ENCODE measurements at regions not wholly inside any gene's neighbourhood (a gene's known extent, or its start where the extent isn't known, plus 50 kb on each side); places are given as distances from the start of the nearest gene placed in this dataset.

DNA sequence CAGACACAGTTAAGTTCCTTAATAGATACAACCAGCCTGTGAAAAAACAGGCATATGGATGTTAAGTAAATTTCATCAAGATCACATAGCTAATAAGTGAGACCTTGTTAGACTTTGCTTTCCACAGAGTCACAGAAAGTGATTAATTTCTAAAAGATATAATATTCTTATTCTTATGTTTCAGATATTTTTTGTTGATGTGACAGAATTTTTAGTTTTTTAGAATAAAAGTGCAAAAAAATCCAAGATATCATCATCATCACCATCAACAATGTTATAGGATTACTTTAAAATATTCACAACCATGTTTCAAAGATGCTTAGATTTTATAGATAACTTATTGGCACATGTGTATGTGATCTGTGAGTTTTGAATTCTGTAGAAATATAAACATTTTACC, 132.3 kb upstream of the ITGA4 start:
- no peak for DNase-seq (ENCODE audit: low read depth, low spot score)
- no peak overlapping the region for H3K27ac ChIP-seq (ENCODE audit: low read depth, low read length)
- TF ChIP-seq, protein P1, sequence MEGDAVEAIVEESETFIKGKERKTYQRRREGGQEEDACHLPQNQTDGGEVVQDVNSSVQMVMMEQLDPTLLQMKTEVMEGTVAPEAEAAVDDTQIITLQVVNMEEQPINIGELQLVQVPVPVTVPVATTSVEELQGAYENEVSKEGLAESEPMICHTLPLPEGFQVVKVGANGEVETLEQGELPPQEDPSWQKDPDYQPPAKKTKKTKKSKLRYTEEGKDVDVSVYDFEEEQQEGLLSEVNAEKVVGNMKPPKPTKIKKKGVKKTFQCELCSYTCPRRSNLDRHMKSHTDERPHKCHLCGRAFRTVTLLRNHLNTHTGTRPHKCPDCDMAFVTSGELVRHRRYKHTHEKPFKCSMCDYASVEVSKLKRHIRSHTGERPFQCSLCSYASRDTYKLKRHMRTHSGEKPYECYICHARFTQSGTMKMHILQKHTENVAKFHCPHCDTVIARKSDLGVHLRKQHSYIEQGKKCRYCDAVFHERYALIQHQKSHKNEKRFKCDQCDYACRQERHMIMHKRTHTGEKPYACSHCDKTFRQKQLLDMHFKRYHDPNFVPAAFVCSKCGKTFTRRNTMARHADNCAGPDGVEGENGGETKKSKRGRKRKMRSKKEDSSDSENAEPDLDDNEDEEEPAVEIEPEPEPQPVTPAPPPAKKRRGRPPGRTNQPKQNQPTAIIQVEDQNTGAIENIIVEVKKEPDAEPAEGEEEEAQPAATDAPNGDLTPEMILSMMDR (IDR thresholded peaks at IDR 0.05; ENCODE audit: low read depth, low read length): no peak
- POLR2A ChIA-PET: no interaction called here
- no peaks in the 10 kb centered on the region for H3K9me3 ChIP-seq (ENCODE audit: control insufficient read depth, insufficient read depth, low read length)
- H3K4me3 ChIP-seq (ENCODE audit: low read depth, low read length): no peak overlapping the region
- no peaks in the 10 kb centered on the region for H3K27me3 ChIP-seq (ENCODE audit: control insufficient read depth, insufficient read depth, low read length)
- CTCF ChIA-PET: no interaction called here

DNA sequence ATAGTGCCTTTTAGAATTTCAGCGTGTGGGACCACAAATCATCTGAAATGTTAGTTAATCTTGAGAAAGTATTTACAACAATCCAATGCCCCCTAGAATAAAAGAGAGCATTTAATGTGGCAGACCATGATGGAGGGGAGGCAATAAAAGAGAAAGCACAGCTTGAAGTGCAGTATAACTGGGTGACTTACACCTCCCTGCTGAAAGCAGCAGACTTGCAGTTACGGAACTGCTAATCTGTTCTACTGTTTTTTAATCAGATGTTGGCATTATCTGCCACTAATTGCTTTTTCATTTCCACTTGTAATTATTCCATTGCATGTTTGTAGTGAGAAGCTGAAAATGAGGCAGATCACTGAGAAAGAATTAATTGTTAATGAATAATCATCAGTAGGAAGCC, 130.5 kb upstream of the ITGA4 start:
- no peak for DNase-seq (ENCODE audit: low read depth, low spot score)
- H3K9me3 ChIP-seq (ENCODE audit: control insufficient read depth, insufficient read depth, low read length): no peaks in the 10 kb centered on the region
- H3K27me3 ChIP-seq (ENCODE audit: control insufficient read depth, insufficient read depth, low read length): no peaks in the 10 kb centered on the region
- H3K27ac ChIP-seq (ENCODE audit: low read depth, low read length): no peak overlapping the region
- no peak overlapping the region for H3K4me3 ChIP-seq (ENCODE audit: low read depth, low read length)
- TF ChIP-seq, protein P1 (IDR thresholded peaks at IDR 0.05; ENCODE audit: low read depth, low read length): no peak
- CTCF ChIA-PET: no interaction called here
- POLR2A ChIA-PET: no interaction called here

DNA sequence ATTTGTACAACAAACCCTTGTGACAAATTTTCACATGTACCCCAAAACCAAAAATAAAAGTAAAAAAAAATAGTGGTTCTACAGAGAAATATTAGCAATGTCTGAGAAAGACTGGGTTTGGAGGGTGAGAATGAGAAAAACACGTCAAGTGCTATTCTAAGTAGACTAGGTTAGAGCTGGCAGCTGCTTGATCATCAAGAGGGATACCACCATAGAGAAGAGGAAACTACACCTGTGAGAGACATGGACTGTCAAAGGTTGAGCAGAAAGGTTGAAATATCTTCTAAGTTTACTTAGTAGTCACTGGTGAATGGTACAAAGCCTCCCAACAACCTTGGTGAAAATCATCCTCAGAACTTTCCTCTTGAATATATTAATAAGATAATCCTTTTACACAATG, 126.9 kb upstream of the ITGA4 start:
- TF ChIP-seq, protein P1 (IDR thresholded peaks at IDR 0.05; ENCODE audit: low read depth, low read length): no peak
- ChIA-PET CTCF (no interaction called here), POLR2A (no interaction called here)
- H3K9me3 ChIP-seq (ENCODE audit: control insufficient read depth, insufficient read depth, low read length): no peaks in the 10 kb centered on the region
- no peaks in the 10 kb centered on the region for H3K27me3 ChIP-seq (ENCODE audit: control insufficient read depth, insufficient read depth, low read length)
- H3K27ac ChIP-seq (ENCODE audit: low read depth, low read length): no peak overlapping the region
- H3K4me3 ChIP-seq (ENCODE audit: low read depth, low read length): no peak overlapping the region
- no peak for DNase-seq (ENCODE audit: low read depth, low spot score)

DNA sequence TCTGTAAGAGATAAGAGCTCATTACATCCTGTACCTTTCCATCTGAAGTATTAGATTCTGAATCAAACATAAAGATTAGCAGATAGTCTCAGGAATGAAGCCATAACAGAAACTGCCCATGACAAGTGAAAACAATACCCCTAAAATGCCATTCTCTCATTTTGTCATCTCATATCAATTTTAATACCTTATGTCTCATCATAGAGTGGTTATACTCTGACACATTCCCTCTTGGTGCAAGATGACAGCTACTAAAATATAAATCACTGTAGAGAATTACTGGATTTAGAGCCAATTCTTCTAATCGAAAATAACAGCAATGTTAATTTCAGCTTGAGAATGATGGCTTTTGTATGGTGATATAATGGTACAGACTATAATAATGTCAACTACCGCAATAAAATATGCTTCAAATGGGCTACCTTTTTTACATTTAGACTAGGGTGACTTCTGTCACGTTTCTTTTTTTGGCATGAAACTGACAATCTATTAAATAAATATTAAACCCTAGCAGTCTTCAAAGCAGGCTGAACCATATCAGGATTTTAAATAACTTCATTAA, 125.1 kb upstream of the ITGA4 start:
- no peak overlapping the region for H3K4me3 ChIP-seq (ENCODE audit: low read depth, low read length)
- no peak for DNase-seq (ENCODE audit: low read depth, low spot score)
- ChIA-PET POLR2A (no interaction called here), CTCF (no interaction called here)
- no peak overlapping the region for H3K27ac ChIP-seq (ENCODE audit: low read depth, low read length)
- TF ChIP-seq, protein P1 (IDR thresholded peaks at IDR 0.05; ENCODE audit: low read depth, low read length): no peak
- H3K27me3 ChIP-seq (ENCODE audit: control insufficient read depth, insufficient read depth, low read length): no peaks in the 10 kb centered on the region
- no peaks in the 10 kb centered on the region for H3K9me3 ChIP-seq (ENCODE audit: control insufficient read depth, insufficient read depth, low read length)

DNA sequence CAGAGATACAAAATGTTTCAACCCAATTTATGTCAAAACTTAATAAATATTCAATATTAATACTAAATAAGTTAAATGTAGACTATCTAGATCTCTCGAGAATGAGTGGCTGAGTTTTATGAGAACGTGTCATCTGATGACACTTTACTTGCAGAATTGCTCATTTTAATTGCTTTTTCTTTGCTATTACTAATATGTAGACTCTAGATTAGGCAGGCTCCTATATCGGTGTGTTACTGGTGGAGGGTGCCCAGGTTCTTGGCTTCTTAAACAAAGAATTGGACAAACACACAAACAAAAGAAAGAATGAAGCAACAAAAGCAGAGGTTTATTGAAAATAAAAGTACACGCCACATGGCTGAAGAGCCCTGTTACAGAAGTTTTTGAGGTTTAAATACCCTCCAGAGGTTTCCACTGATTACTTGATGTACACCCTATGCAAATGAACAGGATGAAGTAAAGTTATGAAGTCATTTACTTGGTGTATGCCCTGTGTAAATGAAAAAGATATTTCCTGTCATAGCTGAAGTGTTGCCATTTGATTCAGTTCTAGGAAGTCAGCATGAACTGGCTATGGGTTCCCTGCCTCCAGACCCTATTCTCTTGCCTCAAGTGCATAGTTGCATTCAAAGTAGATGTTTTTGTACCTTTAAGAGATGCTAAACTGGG, 122.9 kb upstream of the ITGA4 start:
- Histone ChIP-seq H3K27me3 (ENCODE audit: control insufficient read depth, insufficient read depth, low read length) (no peaks in the 10 kb centered on the region), H3K27ac (ENCODE audit: low read depth, low read length) (no peak overlapping the region), H3K9me3 (ENCODE audit: control insufficient read depth, insufficient read depth, low read length) (no peaks in the 10 kb centered on the region), H3K4me3 (ENCODE audit: low read depth, low read length) (no peak overlapping the region)
- CTCF ChIA-PET: no interaction called here
- DNase-seq (ENCODE audit: low read depth, low spot score): no peak
- POLR2A ChIA-PET: no interaction called here
- TF ChIP-seq, protein P1 (IDR thresholded peaks at IDR 0.05; ENCODE audit: low read depth, low read length): no peak
